Activated CD4-positive, alpha-beta T cell treated with anti-CD3 and anti-CD28 coated beads, Interleukin-2, amount 10 ng/mL, durations not matched to agents 7 days and 5 days (primary cell): ENCODE measurements at regions not wholly inside any gene's neighbourhood (a gene's known extent, or its start where the extent isn't known, plus 50 kb on each side); places are given as distances from the start of the nearest gene placed in this dataset.

Experiments
- CTCF ChIA-PET: fragments of 350-600 bp; sonication (Branson Sonifier 250); formaldehyde crosslinking; loops from one replicate; lab custom pipeline; 2021; ENCODE audit warnings: antibody characterized with exemption; lab: Charles Lee
- POLR2A ChIA-PET: fragments of 350-600 bp; sonication (Branson Sonifier 250); formaldehyde crosslinking; loops from one replicate; lab custom pipeline; 2021; ENCODE audit warnings: antibody characterized with exemption; lab: Charles Lee
- DNase-seq: peaks from one replicate; pipeline ENCODE4 v3.0.0-alpha.2; 2020
- H3K27ac Mint-ChIP-seq: one replicate; pipeline ENCODE4 v1.8.0; 2021; ENCODE audit warnings: mild to moderate bottlenecking, moderate library complexity, mixed read lengths
- H3K27me3 Mint-ChIP-seq: one replicate; pipeline ENCODE4 v1.8.0; 2021; ENCODE audit warnings: mixed read lengths
- H3K36me3 Mint-ChIP-seq: one replicate; pipeline ENCODE4 v1.8.0; 2021; ENCODE audit warnings: low read depth, mixed read lengths
- H3K4me1 Mint-ChIP-seq: one replicate; pipeline ENCODE4 v1.8.0; 2021; ENCODE audit warnings: mixed read lengths
- H3K4me3 Mint-ChIP-seq: one replicate; pipeline ENCODE4 v1.8.0; 2021; ENCODE audit warnings: mild to moderate bottlenecking, moderate library complexity, mixed read lengths
- H3K9me3 Mint-ChIP-seq: one replicate; pipeline ENCODE4 v1.8.0; 2021; ENCODE audit warnings: mixed read lengths

- no peaks in the 10 kb centered on the region for H3K36me3 Mint-ChIP-seq
- no peak overlapping the region for H3K4me3 Mint-ChIP-seq
- no peaks in the 10 kb centered on the region for H3K9me3 Mint-ChIP-seq
- DNase-seq, result no peak
- H3K27me3 Mint-ChIP-seq, result no peaks in the 10 kb centered on the region
- H3K27ac Mint-ChIP-seq, result no peak overlapping the region
- ChIA-PET CTCF (interaction anchor here (1.1 kb wide), 1 partner anchor 23 kb away, joined by 3 read pairs; no protein-coding TSS in a partner anchor), POLR2A (no interaction called here)
- H3K4me1 Mint-ChIP-seq, result no peaks in the 10 kb centered on the region
These were observed 77.7 kb downstream of the CRYGS start for GRCh38 chr3:186466391-186466974.

GRCh38 chr3:186465508-186465907 is 78.7 kb downstream of the CRYGS start:
- POLR2A ChIA-PET, result no interaction called here
- H3K36me3 Mint-ChIP-seq, result no peaks in the 10 kb centered on the region
- peaks cover 2% of the 10 kb centered on the region for H3K9me3 Mint-ChIP-seq
- H3K27me3 Mint-ChIP-seq, result no peaks in the 10 kb centered on the region
- no peak overlapping the region for H3K27ac Mint-ChIP-seq
- CTCF ChIA-PET, result interaction anchor here (1.1 kb wide), 1 partner anchor 22 kb away, joined by 3 read pairs; no protein-coding TSS in a partner anchor
- no peak for DNase-seq
- no peak overlapping the region for H3K4me3 Mint-ChIP-seq
- H3K4me1 Mint-ChIP-seq, result no peaks in the 10 kb centered on the region

DNA sequence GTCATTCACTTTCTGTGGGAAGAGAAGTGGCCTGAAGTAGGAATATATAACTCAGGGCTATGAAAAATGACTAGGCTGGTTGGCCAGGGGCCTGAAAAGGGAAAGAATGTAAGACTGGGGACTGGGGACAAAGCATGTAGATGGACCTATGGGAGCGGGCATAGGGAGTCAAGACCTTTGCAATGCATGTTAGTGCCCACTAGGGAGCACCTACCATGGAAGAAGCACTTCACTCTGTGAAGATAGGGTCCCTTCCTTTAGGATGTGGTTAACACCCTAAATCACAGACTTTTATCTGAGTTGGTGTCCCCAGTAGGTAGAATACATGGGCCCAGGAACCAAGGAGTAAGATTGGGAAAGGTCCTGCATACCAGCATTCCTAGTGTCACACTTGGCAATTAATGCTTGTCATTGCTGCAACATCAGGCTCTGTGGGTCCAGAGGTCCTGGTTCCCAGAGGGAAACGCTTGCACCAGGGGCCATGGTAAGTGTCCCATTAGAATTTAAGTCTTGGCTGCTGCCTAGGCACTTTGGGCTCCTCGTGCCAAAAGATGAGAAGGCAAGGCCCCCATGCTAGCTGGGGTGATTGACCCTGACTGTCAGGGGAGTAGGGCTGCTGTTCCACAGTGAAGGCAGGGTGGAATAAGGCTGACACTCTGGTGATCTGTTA is 79.6 kb downstream of the CRYGS start:
- CTCF ChIA-PET, result no interaction called here
- no peak for DNase-seq
- Mint-ChIP-seq H3K4me1 (no peaks in the 10 kb centered on the region), H3K4me3 (no peak overlapping the region), H3K27me3 (peaks cover 3% of the 10 kb centered on the region), H3K9me3 (peaks cover 2% of the 10 kb centered on the region), H3K36me3 (no peaks in the 10 kb centered on the region), H3K27ac (no peak overlapping the region)
- POLR2A ChIA-PET, result no interaction called here

DNA sequence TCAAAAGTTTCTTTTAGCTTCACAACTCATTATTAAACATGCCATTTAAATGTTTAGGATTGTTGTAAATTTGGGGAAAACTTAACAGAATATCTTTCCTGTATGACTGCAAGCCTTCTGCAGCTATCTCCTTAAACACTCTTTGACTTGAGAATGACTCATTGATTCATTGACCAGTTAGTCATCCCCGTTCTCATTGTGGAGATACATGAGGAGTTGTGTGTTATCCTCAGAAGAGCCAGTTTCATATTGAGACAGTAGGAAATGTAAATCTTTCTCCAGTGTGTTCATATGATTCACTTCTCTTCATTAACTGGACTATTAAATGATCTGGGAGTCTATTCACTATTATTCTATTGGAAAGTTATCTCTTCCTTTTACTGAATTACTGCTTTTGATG is 83.0 kb downstream of the CRYGS start:
- peaks cover 2% of the 10 kb centered on the region for H3K9me3 Mint-ChIP-seq
- no peak overlapping the region for H3K27ac Mint-ChIP-seq
- H3K4me1 Mint-ChIP-seq, result no peaks in the 10 kb centered on the region
- CTCF ChIA-PET, result interaction anchor here (0.6 to 1.0 kb wide), 2 partner anchors 37 to 114 kb away, joined by 3 read pairs; no protein-coding TSS in a partner anchor
- H3K4me3 Mint-ChIP-seq, result no peak overlapping the region
- H3K27me3 Mint-ChIP-seq, result peaks cover 6% of the 10 kb centered on the region
- DNase-seq, result no peak
- POLR2A ChIA-PET, result no interaction called here
- no peaks in the 10 kb centered on the region for H3K36me3 Mint-ChIP-seq

DNA sequence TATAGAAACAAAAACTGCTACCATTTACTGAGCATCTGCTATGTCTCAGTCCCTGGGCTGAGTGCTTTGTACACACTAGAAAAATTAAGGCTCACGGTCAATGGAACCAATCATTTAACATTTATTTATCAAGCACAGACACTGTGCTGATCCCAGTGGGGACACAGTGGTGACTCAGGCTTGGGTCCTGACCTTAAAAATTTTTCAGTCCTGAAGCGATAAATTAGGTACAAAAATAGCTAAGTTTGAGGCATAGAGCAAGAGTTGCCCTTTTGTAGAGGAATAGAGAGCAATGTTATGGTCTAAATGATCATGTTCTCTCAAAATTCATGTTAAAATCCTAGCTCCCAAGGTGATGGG is 85.1 kb downstream of the CRYGS start:
- H3K4me3 Mint-ChIP-seq, result no peak overlapping the region
- H3K36me3 Mint-ChIP-seq, result no peaks in the 10 kb centered on the region
- ChIA-PET CTCF (interaction anchor here (1.3 kb wide), 1 partner anchor 506 kb away, joined by 3 read pairs; no protein-coding TSS in a partner anchor), POLR2A (no interaction called here)
- no peak overlapping the region for H3K27ac Mint-ChIP-seq
- H3K4me1 Mint-ChIP-seq, result no peaks in the 10 kb centered on the region
- peaks cover 6% of the 10 kb centered on the region for H3K27me3 Mint-ChIP-seq
- no peak for DNase-seq
- peaks cover 2% of the 10 kb centered on the region for H3K9me3 Mint-ChIP-seq

- POLR2A ChIA-PET, result no interaction called here
- no peak overlapping the region for H3K4me3 Mint-ChIP-seq
- H3K9me3 Mint-ChIP-seq, result peaks cover 2% of the 10 kb centered on the region
- no peak for DNase-seq
- H3K4me1 Mint-ChIP-seq, result no peaks in the 10 kb centered on the region
- CTCF ChIA-PET, result interaction anchor here (1.3 kb wide), 1 partner anchor 505 kb away, joined by 3 read pairs; no protein-coding TSS in a partner anchor
- H3K27me3 Mint-ChIP-seq, result peaks cover 6% of the 10 kb centered on the region
- H3K36me3 Mint-ChIP-seq, result no peaks in the 10 kb centered on the region
- no peak overlapping the region for H3K27ac Mint-ChIP-seq
These were observed 85.7 kb downstream of the CRYGS start for GRCh38 chr3:186458306-186459107.

- no peaks in the 10 kb centered on the region for H3K4me1 Mint-ChIP-seq
- H3K36me3 Mint-ChIP-seq, result no peaks in the 10 kb centered on the region
- POLR2A ChIA-PET, result no interaction called here
- CTCF ChIA-PET, result no interaction called here
- peaks cover 2% of the 10 kb centered on the region for H3K9me3 Mint-ChIP-seq
- peaks cover 6% of the 10 kb centered on the region for H3K27me3 Mint-ChIP-seq
- H3K27ac Mint-ChIP-seq, result no peak overlapping the region
- no peak for DNase-seq
- H3K4me3 Mint-ChIP-seq, result no peak overlapping the region
These were observed 86.9 kb downstream of the CRYGS start for GRCh38 chr3:186457236-186457635.

DNA sequence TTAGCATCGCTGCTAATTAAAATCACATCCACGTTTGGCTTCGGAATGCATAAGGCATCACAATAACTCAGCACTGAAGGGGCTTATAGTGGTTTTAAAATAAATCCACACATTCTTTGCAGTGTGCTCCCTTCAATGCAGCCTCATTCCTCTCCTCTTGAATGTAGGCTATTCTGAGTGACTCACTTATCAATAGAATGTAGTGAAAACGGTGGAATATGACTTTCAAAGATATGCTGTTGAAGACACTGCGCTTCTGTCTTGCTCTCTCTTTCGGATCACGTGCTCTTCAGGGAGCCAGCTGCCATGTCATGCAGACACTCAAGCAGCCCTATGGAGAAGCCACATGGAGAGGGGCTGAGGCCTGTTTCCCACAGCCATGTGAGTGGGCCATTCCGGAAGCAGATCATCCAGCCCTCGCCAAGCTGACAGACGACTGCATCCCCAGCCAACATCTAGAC is 87.4 kb downstream of the CRYGS start:
- ChIA-PET POLR2A (no interaction called here), CTCF (no interaction called here)
- H3K9me3 Mint-ChIP-seq, result peaks cover 2% of the 10 kb centered on the region
- peaks cover 6% of the 10 kb centered on the region for H3K27me3 Mint-ChIP-seq
- H3K27ac Mint-ChIP-seq, result no peak overlapping the region
- no peaks in the 10 kb centered on the region for H3K4me1 Mint-ChIP-seq
- no peaks in the 10 kb centered on the region for H3K36me3 Mint-ChIP-seq
- no peak for DNase-seq
- H3K4me3 Mint-ChIP-seq, result no peak overlapping the region

DNA sequence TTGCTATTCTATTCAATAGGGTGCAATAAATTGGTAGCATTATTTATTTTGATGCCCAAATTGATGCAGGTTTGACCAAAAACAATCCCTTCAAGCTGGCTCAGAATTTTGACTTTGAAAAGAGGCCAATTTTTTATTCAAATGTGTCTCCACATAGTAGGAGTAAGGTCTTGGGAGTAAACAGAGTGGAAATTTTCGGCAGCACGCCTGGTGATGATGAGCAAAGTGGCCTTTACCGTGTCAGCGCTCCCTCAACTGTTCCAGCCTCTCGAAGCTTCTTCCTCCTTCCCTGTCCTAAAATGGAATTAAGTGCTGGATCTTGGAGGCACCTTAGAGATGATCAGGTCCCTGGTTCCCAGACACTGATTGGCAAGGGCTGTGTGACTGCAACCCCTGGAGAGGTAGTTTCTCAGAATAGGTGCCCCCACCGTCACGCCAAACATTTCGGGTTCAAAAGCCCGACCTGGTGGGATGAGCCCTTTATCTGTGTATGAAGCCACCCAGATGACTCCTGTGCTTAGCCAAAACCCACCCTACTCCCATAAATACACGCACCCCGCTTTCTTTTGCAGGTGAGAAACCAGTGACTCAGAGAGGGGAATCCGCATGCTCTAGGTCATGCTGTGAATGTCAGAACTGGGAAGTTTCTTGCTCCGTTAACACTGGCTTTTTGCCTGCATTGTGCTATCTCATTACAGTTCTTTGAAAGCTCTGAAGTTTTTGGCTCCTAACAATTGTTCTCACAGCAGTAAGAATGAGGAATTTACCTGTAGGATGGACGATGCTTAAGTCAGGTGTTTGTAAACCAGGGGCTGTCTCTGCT is 89.1 kb downstream of the CRYGS start:
- CTCF ChIA-PET, result no interaction called here
- Mint-ChIP-seq H3K4me1 (no peaks in the 10 kb centered on the region), H3K4me3 (no peak overlapping the region), H3K27me3 (peaks cover 3% of the 10 kb centered on the region), H3K36me3 (no peaks in the 10 kb centered on the region), H3K27ac (no peak overlapping the region), H3K9me3 (no peaks in the 10 kb centered on the region)
- no peak for DNase-seq
- POLR2A ChIA-PET, result no interaction called here

DNA sequence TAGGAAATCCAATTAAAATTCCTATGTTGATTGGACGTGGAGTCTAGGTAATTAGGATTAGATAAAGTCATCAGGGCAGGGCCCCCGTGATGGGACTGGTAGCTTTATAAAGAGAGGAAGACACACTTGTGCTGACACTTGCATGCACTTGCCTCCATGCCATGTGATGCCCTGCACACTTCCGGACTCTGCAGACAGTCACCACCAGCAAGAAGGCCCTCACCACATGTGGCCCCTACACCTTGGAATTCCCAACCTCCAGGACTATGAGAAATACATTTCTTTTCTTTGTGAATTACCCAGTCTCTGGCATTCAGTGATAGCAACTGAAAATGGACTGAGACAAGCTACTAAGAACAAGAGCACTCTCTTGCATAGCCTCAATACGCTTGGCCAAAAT is 90.6 kb downstream of the CRYGS start:
- no peaks in the 10 kb centered on the region for H3K4me1 Mint-ChIP-seq
- H3K27ac Mint-ChIP-seq, result no peak overlapping the region
- H3K27me3 Mint-ChIP-seq, result no peaks in the 10 kb centered on the region
- H3K9me3 Mint-ChIP-seq, result no peaks in the 10 kb centered on the region
- ChIA-PET CTCF (interaction anchor here (0.5 kb wide), 2 partner anchors 87 to 613 kb away, joined by 3 to 4 read pairs; no protein-coding TSS in a partner anchor), POLR2A (no interaction called here)
- no peaks in the 10 kb centered on the region for H3K36me3 Mint-ChIP-seq
- H3K4me3 Mint-ChIP-seq, result no peak overlapping the region
- DNase-seq, result no peak

DNA sequence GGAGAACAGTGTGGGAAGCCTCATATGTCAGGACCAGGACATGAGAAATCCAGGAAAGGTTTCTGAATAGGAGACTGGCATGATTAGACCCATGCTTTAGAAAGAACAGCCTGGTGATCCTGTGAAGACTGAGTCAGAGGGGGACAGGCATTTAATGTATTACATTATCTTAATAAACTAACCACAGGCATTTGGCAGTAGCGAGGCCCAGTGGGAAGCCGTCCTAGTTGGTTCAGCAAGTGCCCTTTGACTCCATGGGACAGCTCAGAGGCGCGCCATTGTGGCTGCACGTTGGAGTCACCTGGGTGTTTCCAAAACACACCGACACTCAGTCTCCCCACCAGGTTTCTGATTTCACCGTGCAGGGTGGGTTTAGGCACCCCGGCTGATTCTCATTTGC is 90.5 kb upstream of the DGKG start:
- no peak for DNase-seq
- ChIA-PET POLR2A (no interaction called here), CTCF (no interaction called here)
- Mint-ChIP-seq H3K27me3 (no peaks in the 10 kb centered on the region), H3K9me3 (no peaks in the 10 kb centered on the region), H3K4me1 (no peaks in the 10 kb centered on the region), H3K36me3 (no peaks in the 10 kb centered on the region), H3K27ac (no peak overlapping the region), H3K4me3 (no peak overlapping the region)

- Mint-ChIP-seq H3K27me3 (no peaks in the 10 kb centered on the region), H3K4me1 (no peaks in the 10 kb centered on the region), H3K36me3 (no peaks in the 10 kb centered on the region), H3K4me3 (no peak overlapping the region), H3K9me3 (no peaks in the 10 kb centered on the region), H3K27ac (no peak overlapping the region)
- ChIA-PET POLR2A (no interaction called here), CTCF (no interaction called here)
- DNase-seq, result no peak
These were observed 89.3 kb upstream of the DGKG start for GRCh38 chr3:186451371-186451770.
